OCI-LY7 (cell line): ENCODE measurements at regions not wholly inside any gene's neighbourhood (a gene's known extent, or its start where the extent isn't known, plus 50 kb on each side); places are given as distances from the start of the nearest gene placed in this dataset.

Experiments used
- BruUV-seq: library from RNA; stranded (reverse); fragments of 400-500 nt; replicated peaks from 2 replicates; lab custom pipeline; 2021; lab: Mats Ljungman, UMichigan
- CTCF ChIA-PET: fragments of 300-600 bp; sonication (Branson Sonifier 250); formaldehyde crosslinking; loops from one replicate; lab custom pipeline; 2022; ENCODE audit warnings: antibody characterized with exemption; ENCODE audit not compliant: unreplicated experiment; lab: Charles Lee
- POLR2A ChIA-PET: fragments of 300-600 bp; sonication (Branson Sonifier 250); formaldehyde crosslinking; loops from one replicate; lab custom pipeline; 2022; ENCODE audit warnings: antibody characterized with exemption; lab: Charles Lee
- DNase-seq: peaks from one replicate; pipeline ENCODE4 v3.0.0-alpha.2; 2015; ENCODE audit warnings: low spot score
- H2AFZ ChIP-seq: fragments of 200-600 bp; sonication (generic), shearing (Covaris generic); 2 replicates; pipeline ENCODE4 v1.6.1; 2014; ENCODE audit warnings: mild to moderate bottlenecking, antibody characterized with exemption, low read length, moderate library complexity
- H3K27ac ChIP-seq: fragments of 200-600 bp; sonication (generic); 2 replicates; pipeline ENCODE4 v1.5.1; 2014; ENCODE audit warnings: mixed run types, low read depth, mild to moderate bottlenecking, moderate library complexity, low read length, inconsistent platforms; ENCODE audit not compliant: poor library complexity, severe bottlenecking
- H3K36me3 ChIP-seq: fragments of 200-600 bp; sonication (generic); 2 replicates; pipeline ENCODE4 v1.6.1; 2014; ENCODE audit warnings: mild to moderate bottlenecking, antibody characterized with exemption, low read length, moderate library complexity, mixed read lengths; ENCODE audit not compliant: insufficient read depth
- H3K4me1 ChIP-seq: fragments of 200-600 bp; sonication (generic); 2 replicates; pipeline ENCODE4 v1.5.1; 2014; ENCODE audit warnings: mild to moderate bottlenecking, low read length; ENCODE audit not compliant: insufficient read depth, poor library complexity, severe bottlenecking
- H3K4me2 ChIP-seq: fragments of 200-600 bp; sonication (generic); 2 replicates; pipeline ENCODE4 v1.6.1; 2014; ENCODE audit warnings: mild to moderate bottlenecking, low read length
- H3K4me3 ChIP-seq: fragments of 200-600 bp; sonication (generic); 2 replicates; pipeline ENCODE4 v1.5.1; 2014; ENCODE audit warnings: mild to moderate bottlenecking, low read depth, low read length; ENCODE audit not compliant: poor library complexity, severe bottlenecking
- H3K79me2 ChIP-seq: fragments of 200-600 bp; sonication (generic); 2 replicates; pipeline ENCODE4 v1.6.1; 2016; ENCODE audit warnings: low read depth, mild to moderate bottlenecking, low read length, moderate library complexity, mixed read lengths; ENCODE audit not compliant: insufficient read depth
- H3K9me2 ChIP-seq: fragments of 200-600 bp; sonication (generic); 2 replicates; pipeline ENCODE4 v1.6.1; 2016; ENCODE audit warnings: mild to moderate bottlenecking, low read length, mixed read lengths; ENCODE audit not compliant: insufficient read depth
- H3K9me3 ChIP-seq: fragments of 200-600 bp; sonication (generic); 2 replicates; pipeline ENCODE4 v1.6.1; 2014; ENCODE audit warnings: mild to moderate bottlenecking, mixed run types, low read length, mixed read lengths
- H4K20me1 ChIP-seq: fragments of 200-600 bp; sonication (generic); 2 replicates; pipeline ENCODE4 v1.6.1; 2014; ENCODE audit warnings: mild to moderate bottlenecking, antibody characterized with exemption, low read length, moderate library complexity, mixed read lengths; ENCODE audit not compliant: insufficient read depth
- CTCF ChIP-seq: fragments of 200-600 bp; sonication (generic); conservative IDR thresholded peaks from 2 replicates; pipeline ENCODE4 v1.5.1; 2014; ENCODE audit warnings: mild to moderate bottlenecking, antibody characterized with exemption, low read length, moderate library complexity, mixed read lengths
- EZH2phosphoT487 ChIP-seq: fragments of 200-600 bp; sonication (generic); IDR thresholded peaks from 2 replicates; pipeline ENCODE4 v1.6.1; 2018; ENCODE audit warnings: low read depth, borderline replicate concordance, mild to moderate bottlenecking, mixed run types, antibody characterized with exemption, low read length, moderate library complexity, mixed read lengths
- intact Hi-C: fragments of 100-400 bp; cut with micrococcal nuclease; formaldehyde crosslinking; loops from one replicate; pipeline ENCODE4 v1.10.0; 2022; ENCODE audit not compliant: unreplicated experiment

- Histone ChIP-seq H3K79me2 (no peaks in the 10 kb centered on the region), H3K4me2 (no peak overlapping the region), H3K27ac (no peak overlapping the region), H3K4me3 (no peak overlapping the region), H3K36me3 (no peaks in the 10 kb centered on the region), H4K20me1 (no peaks in the 10 kb centered on the region), H3K9me3 (no peaks in the 10 kb centered on the region), H2AFZ (no peak overlapping the region), H3K4me1 (no peaks in the 10 kb centered on the region), H3K9me2 (no peaks in the 10 kb centered on the region)
- ChIA-PET CTCF (no interaction called here), POLR2A (no interaction called here)
- no peak for DNase-seq
- TF ChIP-seq EZH2phosphoT487 (no peak), CTCF (no peak)
- BruUV-seq, result no TSS peak
- intact Hi-C loops, result no loop called here
Observed at GRCh38 chrX:6599230-6599860, 64.4 kb upstream of the VCX3A start.
